Activated CD4-positive, CD25-positive, alpha-beta regulatory T cell treated with anti-CD3 and anti-CD28 coated beads, Interleukin-2, amount 50 U/mL, for 72 hours (primary cell): ENCODE measurements at regions not wholly inside any gene's neighbourhood (a gene's known extent, or its start where the extent isn't known, plus 50 kb on each side); places are given as distances from the start of the nearest gene placed in this dataset.
"Not testable (repeated sequence)": the region's sequence is repeated elsewhere in the genome, so short reads cannot be mapped to it uniquely, and the experiment has no call there.

Experiments
- DNase-seq: peaks from one replicate; pipeline ENCODE4 v3.0.0; 2021

GRCh38 chr21:25485914-25486313 is 121.4 kb downstream of the MRPL39 start:
- DNase-seq = no peak

GRCh38 chr21:25467896-25468295 is 139.4 kb downstream of the MRPL39 start:
- DNase-seq = no peak

GRCh38 chr21:25467071-25467470 is 140.2 kb downstream of the MRPL39 start:
- not testable (repeated sequence) for DNase-seq

- DNase-seq = no peak
Measured at GRCh38 chr21:25466470-25466869, 140.8 kb downstream of the MRPL39 start.

- no peak for DNase-seq
Measured at GRCh38 chr21:25465263-25465662, 142.0 kb downstream of the MRPL39 start.

GRCh38 chr21:25464275-25464674 is 143.0 kb downstream of the MRPL39 start:
- DNase-seq = no peak

- DNase-seq = no peak
Measured at GRCh38 chr21:25462517-25462971, 144.7 kb downstream of the MRPL39 start.

GRCh38 chr21:25461725-25462124 is 145.6 kb downstream of the MRPL39 start:
- no peak for DNase-seq

- no peak for DNase-seq
Measured at GRCh38 chr21:25459993-25460392, 147.3 kb downstream of the MRPL39 start.

- DNase-seq = no peak
Measured at GRCh38 chr21:25459365-25459764, 147.9 kb downstream of the MRPL39 start.

- no peak for DNase-seq
Measured at GRCh38 chr21:25458484-25458883, 148.8 kb downstream of the MRPL39 start.

GRCh38 chr21:25457946-25458345 is 149.3 kb downstream of the MRPL39 start:
- no peak for DNase-seq

- DNase-seq = no peak
Measured at GRCh38 chr21:25457411-25457810, 149.9 kb downstream of the MRPL39 start.

- no peak for DNase-seq
Measured at GRCh38 chr21:25456672-25457071, 150.6 kb downstream of the MRPL39 start.

- no peak for DNase-seq
Measured at GRCh38 chr21:25453524-25453923, 153.8 kb downstream of the MRPL39 start.

- no peak for DNase-seq
Measured at GRCh38 chr21:25449950-25450349, 157.3 kb downstream of the MRPL39 start.

- no peak for DNase-seq
Measured at GRCh38 chr21:25441835-25442234, 165.4 kb downstream of the MRPL39 start.

- DNase-seq = not testable (repeated sequence)
Measured at GRCh38 chr21:25437465-25437864, 169.8 kb downstream of the MRPL39 start.

GRCh38 chr21:25428537-25428936 is 178.7 kb downstream of the MRPL39 start:
- DNase-seq = no peak

- no peak for DNase-seq
Measured at GRCh38 chr21:25427828-25428227, 179.5 kb downstream of the MRPL39 start.

GRCh38 chr21:25426580-25426979 is 180.7 kb downstream of the MRPL39 start:
- no peak for DNase-seq

- DNase-seq = no peak
Measured at GRCh38 chr21:25425156-25425555, 182.1 kb downstream of the MRPL39 start.

GRCh38 chr21:25424634-25425033 is 182.6 kb downstream of the MRPL39 start:
- DNase-seq = no peak

GRCh38 chr21:25424048-25424447 is 183.2 kb downstream of the MRPL39 start:
- no peak for DNase-seq
